HG03280 (cell line): ENCODE measurements at regions not wholly inside any gene's neighbourhood (a gene's known extent, or its start where the extent isn't known, plus 50 kb on each side); places are given as distances from the start of the nearest gene placed in this dataset.
A peak's percentile ranks its signal among the peaks of the same experiment; 100 is the strongest.

Experiments
- ATAC-seq: cut with Tn5 transposase; IDR thresholded peaks from one replicate; pipeline ENCODE4 v1.9.1; 2021; ENCODE audit warnings: mild to moderate bottlenecking, moderate library complexity; ENCODE audit not compliant: unreplicated experiment

DNA sequence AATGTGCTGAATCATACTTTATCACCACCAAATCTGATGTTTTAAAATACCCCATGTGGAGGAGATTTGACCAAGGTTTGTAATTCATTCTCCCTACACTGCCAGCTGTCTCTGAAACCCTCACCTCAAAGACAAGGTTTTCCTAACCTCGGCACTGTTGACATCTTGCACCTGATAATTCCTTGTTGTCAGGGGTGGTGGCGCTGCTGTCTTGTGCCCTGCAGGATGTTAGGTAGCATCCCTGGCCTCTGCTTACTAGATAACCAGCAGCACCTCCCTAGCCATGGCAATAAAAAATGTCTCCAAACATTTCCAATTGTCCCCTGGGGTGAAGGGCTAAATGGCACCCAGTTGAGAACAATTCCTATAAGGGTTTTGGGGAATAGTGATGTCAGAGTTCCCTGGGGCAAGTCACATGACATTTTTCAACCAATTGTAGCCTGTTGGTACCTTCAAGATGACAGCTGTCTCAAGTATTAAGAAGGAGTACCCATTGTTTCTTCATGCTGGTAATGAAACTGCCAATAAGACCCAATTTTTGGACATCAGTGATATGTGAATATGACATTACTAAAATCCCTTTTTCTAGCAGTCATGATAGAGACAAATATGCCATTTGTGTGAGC, 160.6 kb upstream of the PLCXD3 start:
- ATAC-seq: no peak

GRCh38 chr5:41670216-41670615, 159.8 kb upstream of the PLCXD3 start:
- no peak for ATAC-seq

GRCh38 chr5:41661254-41661653, 150.9 kb upstream of the PLCXD3 start:
- ATAC-seq: no peak

DNA sequence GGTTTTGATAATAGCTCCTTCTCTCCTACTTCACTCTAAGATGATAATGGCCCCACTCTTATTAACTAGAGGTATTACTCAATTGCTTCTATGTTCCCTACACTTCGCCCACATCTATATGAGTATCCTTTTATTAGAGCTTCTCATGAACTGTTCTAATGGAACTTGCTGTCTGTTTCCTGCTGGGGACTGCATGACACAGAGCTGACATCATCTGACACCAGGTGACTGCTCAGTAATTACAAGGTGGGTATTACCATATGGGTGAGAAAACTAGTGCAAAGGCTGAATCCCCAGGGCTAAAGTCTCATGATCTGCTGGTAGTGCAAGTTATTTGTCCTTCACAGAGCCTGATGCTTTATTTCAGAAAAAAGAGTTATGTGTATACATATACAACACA, 146.2 kb upstream of the PLCXD3 start:
- no peak for ATAC-seq

- no peak for ATAC-seq
Observed at GRCh38 chr5:41650131-41650530, 139.7 kb upstream of the PLCXD3 start.

DNA sequence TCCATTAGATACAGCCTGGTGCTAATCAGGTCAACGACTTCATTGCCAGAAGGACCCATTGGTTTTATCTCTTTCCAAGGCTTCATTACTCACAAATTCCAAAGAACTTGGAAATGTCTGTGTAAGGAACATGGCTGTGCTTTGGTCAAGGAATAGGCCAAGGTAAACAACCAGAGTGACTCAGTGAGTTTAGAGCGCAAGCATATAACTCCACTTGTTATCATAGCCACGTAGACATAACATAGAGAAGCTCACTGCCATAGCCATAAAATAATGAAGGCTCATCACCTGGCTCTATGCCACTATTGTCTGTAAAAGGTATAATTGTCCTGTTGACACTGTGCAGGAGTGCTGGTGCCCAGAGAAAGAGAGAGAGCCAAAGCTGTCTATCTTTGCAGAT, 139.3 kb upstream of the PLCXD3 start:
- no peak for ATAC-seq

DNA sequence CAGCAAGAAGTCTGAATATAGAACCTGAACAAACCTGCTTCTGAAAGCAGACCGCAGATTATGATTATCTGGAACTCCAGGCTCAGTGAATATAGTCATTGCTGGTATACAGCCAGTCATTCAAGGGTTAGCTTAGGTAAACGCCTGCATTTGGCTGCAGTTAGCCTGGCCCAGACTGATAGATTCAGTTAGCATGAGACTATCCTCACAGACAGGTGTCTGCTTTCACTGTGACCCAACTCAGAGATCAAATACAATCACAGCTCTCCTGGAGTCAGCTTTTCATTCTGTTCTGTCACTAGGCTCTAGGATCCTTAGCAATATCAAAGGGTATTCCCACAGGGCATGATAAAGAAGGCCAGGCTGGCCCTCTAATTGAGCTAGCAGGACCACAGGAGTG, 138.6 kb upstream of the PLCXD3 start:
- ATAC-seq: no peak

DNA sequence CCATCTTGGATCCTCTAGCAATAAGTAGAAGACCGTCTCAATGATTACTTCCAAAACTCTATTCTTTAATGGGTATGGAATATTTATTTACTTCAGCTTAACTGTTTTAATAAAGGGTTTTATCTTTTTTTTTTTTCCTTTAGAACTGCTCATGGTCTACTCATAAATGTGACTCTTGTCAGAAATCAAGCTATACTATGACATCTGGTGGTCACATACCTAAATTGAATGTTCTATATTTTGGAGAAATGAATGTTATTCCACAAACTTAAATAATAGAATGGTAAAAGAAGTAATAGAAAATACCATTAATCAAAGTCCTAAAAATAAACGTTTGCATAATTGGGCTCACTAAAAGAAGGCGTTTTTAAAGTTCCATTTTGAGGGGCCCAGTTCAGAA, 131.2 kb upstream of the PLCXD3 start:
- ATAC-seq: no peak

DNA sequence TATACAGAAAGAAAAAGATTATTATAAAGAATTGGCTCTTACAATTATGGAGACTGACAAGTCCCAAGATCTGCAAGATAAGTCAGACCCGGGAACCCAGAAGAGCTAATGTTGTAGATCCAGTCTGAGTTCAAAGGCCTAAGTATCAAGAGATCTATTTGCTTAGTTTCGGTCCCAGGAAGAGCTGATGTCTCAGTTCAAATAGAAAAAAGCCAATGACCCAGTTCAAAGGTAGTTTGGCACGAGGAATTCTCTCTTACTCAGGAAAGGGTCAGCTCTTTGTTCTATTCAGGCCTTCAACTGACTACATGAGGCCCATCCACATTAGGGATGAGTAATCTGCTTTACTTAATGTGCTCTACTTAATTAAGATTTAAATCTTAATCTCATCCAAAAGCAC, 128.3 kb upstream of the PLCXD3 start:
- no peak for ATAC-seq

GRCh38 chr5:41637869-41638268, 127.5 kb upstream of the PLCXD3 start:
- ATAC-seq: no peak

GRCh38 chr5:41637424-41637823, 127.0 kb upstream of the PLCXD3 start:
- no peak for ATAC-seq

DNA sequence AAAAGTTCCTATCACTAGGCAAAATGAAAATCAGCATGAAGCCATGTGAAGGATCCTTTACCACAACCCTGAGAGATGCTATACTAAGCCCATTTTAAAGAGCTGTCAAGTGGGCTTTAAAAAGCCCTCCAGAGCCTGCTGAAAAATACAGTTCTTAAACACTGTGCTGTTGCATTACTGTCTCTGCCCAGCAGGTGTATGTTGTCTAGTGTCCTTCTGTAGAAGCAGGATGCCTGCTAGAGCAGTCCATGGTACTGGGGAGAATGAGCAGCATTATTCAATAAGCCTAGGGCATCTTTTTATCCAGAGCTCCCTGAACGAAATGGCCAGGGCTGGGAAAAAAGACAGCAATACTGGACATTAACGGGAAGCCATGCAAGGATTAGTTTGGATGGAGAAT, 126.2 kb upstream of the PLCXD3 start:
- ATAC-seq: peak; percentile 93

- no peak for ATAC-seq
Observed at GRCh38 chr5:41629897-41630296, 119.5 kb upstream of the PLCXD3 start.

GRCh38 chr5:41625571-41625970, 115.2 kb upstream of the PLCXD3 start:
- ATAC-seq: no peak

- no peak for ATAC-seq
Observed at GRCh38 chr5:41621420-41621819, 111.0 kb upstream of the PLCXD3 start.

DNA sequence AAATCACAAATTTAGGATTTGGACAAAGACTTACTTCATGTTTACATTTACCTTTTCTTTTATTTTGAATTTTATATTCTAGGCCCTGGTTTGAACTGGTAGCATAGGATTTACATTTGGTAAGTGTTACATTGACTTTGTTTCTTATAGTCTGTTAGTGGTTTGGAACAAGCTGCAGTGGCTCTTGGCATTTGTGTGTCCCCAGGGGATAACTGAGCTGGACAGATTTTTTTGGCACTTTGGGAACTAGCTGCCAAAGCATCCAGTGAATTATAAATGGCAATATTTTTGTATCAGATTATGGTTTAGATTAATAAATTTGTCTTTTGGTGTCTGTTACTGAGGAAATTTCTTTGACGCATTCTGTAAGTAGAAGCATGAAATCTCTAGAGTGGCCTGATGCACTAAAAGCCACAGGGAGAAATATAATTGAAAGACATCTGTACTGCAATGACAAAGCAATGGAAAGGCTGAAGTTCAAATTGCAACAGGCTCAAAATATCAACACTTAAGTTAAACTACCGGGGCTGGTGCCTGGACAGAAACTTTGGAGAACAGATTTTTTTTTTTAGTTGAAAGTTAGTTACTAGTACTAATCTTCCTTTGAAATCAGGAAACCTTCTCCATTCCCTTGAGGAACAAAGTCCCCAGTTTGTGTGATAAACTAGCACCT, 107.6 kb upstream of the PLCXD3 start:
- ATAC-seq: no peak

DNA sequence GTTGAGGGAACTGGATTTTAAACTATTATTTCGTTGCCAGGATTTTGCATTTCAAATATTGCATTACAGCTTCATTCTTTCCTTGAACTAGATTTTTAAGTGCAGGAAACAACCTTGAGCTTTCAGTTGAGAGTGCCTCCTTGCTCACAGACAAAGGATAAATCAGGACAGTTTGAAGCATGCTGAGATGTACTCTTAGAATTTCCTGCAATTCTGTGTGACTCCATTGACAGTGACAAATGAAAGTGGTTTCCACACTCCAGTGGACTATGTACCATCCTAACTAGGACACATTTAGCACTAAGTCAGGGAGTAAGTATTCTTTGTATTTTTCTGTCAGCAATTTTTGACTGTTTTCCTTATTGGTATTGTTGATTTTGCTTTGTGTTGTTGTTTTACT, 100.0 kb upstream of the PLCXD3 start:
- no peak for ATAC-seq

DNA sequence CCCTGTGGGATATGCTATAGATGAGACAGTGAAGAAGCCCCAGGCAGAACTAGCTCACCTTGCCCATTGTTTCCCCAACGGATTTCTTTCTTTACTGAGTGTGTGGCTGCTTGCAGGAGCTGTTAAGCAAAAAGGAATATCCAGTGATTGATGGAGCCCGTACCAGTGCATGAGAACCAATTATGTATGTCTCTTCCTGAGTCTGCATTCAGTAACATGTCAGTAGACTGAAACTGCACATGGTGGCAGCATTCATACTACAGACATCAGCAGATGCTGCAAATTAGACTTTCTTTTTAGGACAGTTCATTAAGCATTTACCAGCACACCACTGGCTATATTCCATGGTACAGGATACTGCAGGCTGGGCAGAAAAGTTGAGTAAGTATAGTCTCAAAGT, 90.3 kb upstream of the PLCXD3 start:
- no peak for ATAC-seq

DNA sequence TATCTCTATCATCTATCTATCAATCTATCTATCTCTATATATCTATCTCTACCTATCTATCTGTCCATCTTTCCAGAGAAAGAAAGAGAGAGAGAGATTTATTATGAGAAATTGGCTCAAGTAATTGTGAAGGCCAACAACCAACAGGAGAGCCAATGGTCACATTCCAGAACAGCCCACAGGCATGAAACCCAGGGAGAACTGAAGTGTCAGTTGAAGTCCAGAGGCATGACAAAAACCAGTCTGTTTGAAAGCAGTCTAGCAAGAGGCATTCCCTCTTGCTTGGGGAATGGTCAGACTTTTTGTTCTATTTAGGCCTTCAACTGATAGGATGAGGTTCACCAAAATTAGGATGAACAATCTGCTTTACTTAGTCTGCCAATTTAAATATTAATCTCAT, 87.6 kb upstream of the PLCXD3 start:
- ATAC-seq: no peak

DNA sequence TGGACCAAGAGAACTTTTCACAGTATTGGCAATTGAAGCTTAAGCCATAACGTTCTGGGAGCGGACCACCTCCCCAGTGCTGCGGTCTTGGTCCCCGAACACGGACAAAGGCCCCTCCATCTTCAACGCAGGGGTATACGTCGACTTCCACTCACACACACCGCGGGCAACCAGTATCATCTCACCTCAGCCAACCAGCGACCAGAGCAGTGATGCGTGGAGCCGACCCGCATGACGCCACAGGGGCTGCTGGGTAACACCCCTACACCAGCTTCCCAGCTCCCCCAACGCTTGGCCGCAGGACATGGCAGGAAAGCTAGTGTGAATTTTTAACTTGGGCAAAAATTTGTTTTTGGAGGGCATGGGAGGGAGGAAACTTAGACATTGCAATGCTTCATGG, 77.3 kb upstream of the PLCXD3 start:
- ATAC-seq: no peak

- no peak for ATAC-seq
Observed at GRCh38 chr5:41575110-41575779, 64.8 kb upstream of the PLCXD3 start.

- no peak for ATAC-seq
Observed at GRCh38 chr5:41574391-41574790, 64.0 kb upstream of the PLCXD3 start.
